H9 (cell line): ENCODE measurements at regions not wholly inside any gene's neighbourhood (a gene's known extent, or its start where the extent isn't known, plus 50 kb on each side); places are given as distances from the start of the nearest gene placed in this dataset.

Experiments
- DNase-seq: peaks from one replicate; pipeline ENCODE4 v3.0.0-alpha.2; 2017
- H2AFZ ChIP-seq: one replicate; pipeline ENCODE4 v1.6.1; 2013; ENCODE audit warnings: mild to moderate bottlenecking, low read length, control low read depth, moderate library complexity
- H2AK5ac ChIP-seq: 2 replicates; pipeline ENCODE4 v1.6.1; 2013; ENCODE audit warnings: low read length, control low read depth, mixed read lengths; ENCODE audit not compliant: insufficient read length
- H2BK120ac ChIP-seq: one replicate; pipeline ENCODE4 v1.6.1; 2013; ENCODE audit warnings: low read depth, mild to moderate bottlenecking, low read length, control low read depth, inconsistent platforms; ENCODE audit not compliant: poor library complexity, severe bottlenecking
- H2BK12ac ChIP-seq: 2 replicates; pipeline ENCODE4 v1.6.1; 2013; ENCODE audit warnings: low read length, control low read depth, mixed read lengths, low read depth; ENCODE audit not compliant: insufficient read length
- H2BK15ac ChIP-seq: 2 replicates; pipeline ENCODE4 v1.6.1; 2013; ENCODE audit warnings: low read depth, low read length, control low read depth
- H2BK20ac ChIP-seq: one replicate; pipeline ENCODE4 v1.6.1; 2013; ENCODE audit warnings: low read depth, mild to moderate bottlenecking, low read length, control low read depth, inconsistent platforms; ENCODE audit not compliant: poor library complexity, severe bottlenecking
- H2BK5ac ChIP-seq: 2 replicates; pipeline ENCODE4 v1.6.1; 2013; ENCODE audit warnings: low read length, control low read depth, mixed read lengths; ENCODE audit not compliant: insufficient read length
- H3K14ac ChIP-seq: 2 replicates; pipeline ENCODE4 v1.6.1; 2013; ENCODE audit warnings: low read length, control low read depth; ENCODE audit not compliant: insufficient read depth
- H3K18ac ChIP-seq: 2 replicates; pipeline ENCODE4 v1.6.1; 2013; ENCODE audit warnings: low read depth, mild to moderate bottlenecking, mixed read lengths, low read length, control low read depth; ENCODE audit not compliant: insufficient read length
- H3K23ac ChIP-seq: 2 replicates; pipeline ENCODE4 v1.6.1; 2013; ENCODE audit warnings: low read length, control low read depth, mixed read lengths, low read depth; ENCODE audit not compliant: insufficient read length
- H3K23me2 ChIP-seq: 2 replicates; pipeline ENCODE4 v1.6.1; 2013; ENCODE audit warnings: low read depth, mild to moderate bottlenecking, mixed read lengths, low read length, control low read depth; ENCODE audit not compliant: insufficient read length, poor library complexity, severe bottlenecking
- H3K27ac ChIP-seq: 2 replicates; pipeline ENCODE4 v1.5.1; 2013; ENCODE audit warnings: low read length, control low read depth, mixed read lengths, low read depth; ENCODE audit not compliant: insufficient read length
- H3K27me3 ChIP-seq: 2 replicates; pipeline ENCODE4 v1.6.1; 2013; ENCODE audit warnings: low read length, control low read depth, inconsistent platforms; ENCODE audit not compliant: insufficient read depth
- H3K4ac ChIP-seq: 2 replicates; pipeline ENCODE4 v1.6.1; 2013; ENCODE audit warnings: low read depth, mild to moderate bottlenecking, control low read depth, inconsistent platforms, low read length, moderate library complexity
- H3K4me1 ChIP-seq: 2 replicates; pipeline ENCODE4 v1.6.1; 2013; ENCODE audit warnings: low read length, control low read depth, inconsistent platforms; ENCODE audit not compliant: insufficient read depth
- H3K4me2 ChIP-seq: 2 replicates; pipeline ENCODE4 v1.6.1; 2013; ENCODE audit warnings: low read length, control low read depth, mixed read lengths; ENCODE audit not compliant: insufficient read length, insufficient read depth
- H3K56ac ChIP-seq: 2 replicates; pipeline ENCODE4 v1.6.1; 2013; ENCODE audit warnings: low read depth, mild to moderate bottlenecking, mixed read lengths, low read length, control low read depth; ENCODE audit not compliant: insufficient read length
- H3K79me1 ChIP-seq: 2 replicates; pipeline ENCODE4 v1.6.1; 2013; ENCODE audit warnings: low read depth, mild to moderate bottlenecking, moderate library complexity, low read length, control low read depth, inconsistent platforms; ENCODE audit not compliant: insufficient read depth, poor library complexity, severe bottlenecking
- H3K79me2 ChIP-seq: 2 replicates; pipeline ENCODE4 v1.6.1; 2013; ENCODE audit warnings: low read length, control low read depth, inconsistent platforms; ENCODE audit not compliant: insufficient read depth
- H3K9ac ChIP-seq: 2 replicates; pipeline ENCODE4 v1.6.1; 2013; ENCODE audit warnings: low read length, control low read depth, mixed read lengths; ENCODE audit not compliant: insufficient read length; ENCODE audit errors: extremely low read depth
- H3K9me3 ChIP-seq: one replicate; pipeline ENCODE4 v1.6.1; 2013; ENCODE audit warnings: low read depth, low read length, inconsistent platforms; ENCODE audit not compliant: control insufficient read depth
- H3T11ph ChIP-seq: one replicate; pipeline ENCODE4 v1.6.1; 2013; ENCODE audit warnings: mild to moderate bottlenecking, low read length, control low read depth, inconsistent platforms
- H4K20me1 ChIP-seq: one replicate; pipeline ENCODE4 v1.6.1; 2013; ENCODE audit not compliant: control insufficient read depth, insufficient read length, insufficient read depth
- H4K5ac ChIP-seq: 2 replicates; pipeline ENCODE4 v1.6.1; 2013; ENCODE audit warnings: low read depth, mild to moderate bottlenecking, mixed read lengths, low read length, control low read depth; ENCODE audit not compliant: insufficient read length
- H4K8ac ChIP-seq: replicated peaks from 2 replicates; pipeline ENCODE4 v1.6.1; 2013; ENCODE audit warnings: low read length, control low read depth, mixed read lengths, low read depth; ENCODE audit not compliant: insufficient read length
- H4K91ac ChIP-seq: 2 replicates; pipeline ENCODE4 v1.6.1; 2013; ENCODE audit warnings: low read depth, mild to moderate bottlenecking, moderate library complexity, mixed read lengths, low read length, control low read depth; ENCODE audit not compliant: insufficient read length
- H3K27ac Mint-ChIP-seq, 3 experiments: 2 replicates in 2 of 3; 3 replicates in 1 of 3; pipeline ENCODE4 v1.8.0; 2020 to 2021; ENCODE audit warnings: mixed read lengths in 3 of 3, mild to moderate bottlenecking in 1 of 3, moderate library complexity in 1 of 3
- H3K27me3 Mint-ChIP-seq: 2 replicates; pipeline ENCODE4 v1.8.0; 2021; ENCODE audit warnings: low read depth, mild to moderate bottlenecking, moderate library complexity, mixed read lengths
- H3K36me3 Mint-ChIP-seq, 3 experiments: 2 replicates in 2 of 3; 3 replicates in 1 of 3; pipeline ENCODE4 v1.8.0; 2020 to 2021; ENCODE audit warnings: low read depth in 3 of 3, mixed read lengths in 3 of 3; ENCODE audit not compliant: insufficient read depth in 1 of 3
- H3K4me1 Mint-ChIP-seq, 2 experiments: 2 replicates each; pipeline ENCODE4 v1.8.0; 2020; ENCODE audit warnings: mixed read lengths in 2 of 2
- H3K4me3 Mint-ChIP-seq, 2 experiments: 2 replicates in 1 of 2; 3 replicates in 1 of 2; pipeline ENCODE4 v1.8.0; 2020 to 2021; ENCODE audit warnings: mild to moderate bottlenecking in 2 of 2, mixed read lengths in 2 of 2, moderate library complexity in 1 of 2
- H3K9me3 Mint-ChIP-seq, 2 experiments: 2 replicates in 1 of 2; 3 replicates in 1 of 2; pipeline ENCODE4 v1.8.0; 2020; ENCODE audit warnings: mild to moderate bottlenecking in 2 of 2, mixed read lengths in 2 of 2, moderate library complexity in 1 of 2
- WGBS: extraction: QIAGEN DNeasy Blood & Tissue Kit; methylation state at CpG from one replicate; pipeline ENCODE4 v1.1.7; 2013; ENCODE audit warnings: missing lambda C conversion rate, low lambda C conversion rate, mixed read lengths; ENCODE audit not compliant: insufficient read length; ENCODE audit errors: extremely low coverage; 5-methylcytosine and 5-hydroxymethylcytosine counted together
- TF ChIP-seq, protein P1 (sequence below): fragments of 200-600 bp; sonication (generic); conservative IDR thresholded peaks from 3 replicates; pipeline ENCODE4 v1.8.0; 2021; ENCODE audit warnings: antibody characterized with exemption, mild to moderate bottlenecking

DNA sequence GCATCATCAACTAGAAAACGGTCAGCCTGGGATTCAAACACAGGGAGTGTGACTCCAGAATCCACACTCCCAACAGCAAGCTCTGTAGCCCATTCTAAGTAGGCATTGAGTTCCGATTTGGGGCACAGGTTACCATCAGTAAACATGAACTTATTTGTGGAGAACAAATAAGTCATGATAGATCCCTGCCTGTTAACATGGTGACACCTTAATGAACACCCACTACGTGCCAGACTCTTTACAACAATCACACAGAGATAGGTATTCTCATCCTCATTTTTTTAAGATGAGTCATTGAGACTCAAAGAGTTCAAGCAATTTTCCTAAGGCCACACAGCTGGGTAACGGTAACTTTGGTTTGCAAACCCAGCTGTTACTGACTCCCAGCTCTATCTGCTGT, 91.5 kb downstream of the LYZL2 start:
- H2AFZ ChIP-seq: no peak overlapping the region
- no peak overlapping the region for H4K5ac ChIP-seq
- no peaks in the 10 kb centered on the region for H3K79me1 ChIP-seq
- no peak overlapping the region for H2BK20ac ChIP-seq
- no peak overlapping the region for H3K23ac ChIP-seq
- no peak overlapping the region for H3K27ac ChIP-seq
- no peak overlapping the region for H3K18ac ChIP-seq
- H2BK15ac ChIP-seq: no peak overlapping the region
- H3K79me2 ChIP-seq: no peaks in the 10 kb centered on the region
- H3K4me2 ChIP-seq: no peak overlapping the region
- no peaks in the 10 kb centered on the region for H3K9me3 ChIP-seq
- H3K4ac ChIP-seq: no peak overlapping the region
- no peak for DNase-seq
- peaks cover 14% of the 10 kb centered on the region; the same call in 1 of the 2 replicates for H3K4me1 ChIP-seq
- H2BK5ac ChIP-seq: no peak overlapping the region
- no peaks in the 10 kb centered on the region for H3K23me2 ChIP-seq
- no peak overlapping the region for H3K4me3 Mint-ChIP-seq
- no peak overlapping the region for H3T11ph ChIP-seq
- H2BK120ac ChIP-seq: no peak overlapping the region
- no peak overlapping the region for H3K9ac ChIP-seq
- no peak overlapping the region for H3K14ac ChIP-seq
- WGBS: no CpG with 5 or more reads among the region's 4 CpGs
- no peak overlapping the region for H4K91ac ChIP-seq
- no peak overlapping the region for H3K56ac ChIP-seq
- H3K36me3 Mint-ChIP-seq: no peaks in the 10 kb centered on the region
- no peaks in the 10 kb centered on the region for H4K20me1 ChIP-seq
- H2BK12ac ChIP-seq: no peak overlapping the region
- H3K9me3 Mint-ChIP-seq: no peaks in the 10 kb centered on the region
- TF ChIP-seq, protein P1, sequence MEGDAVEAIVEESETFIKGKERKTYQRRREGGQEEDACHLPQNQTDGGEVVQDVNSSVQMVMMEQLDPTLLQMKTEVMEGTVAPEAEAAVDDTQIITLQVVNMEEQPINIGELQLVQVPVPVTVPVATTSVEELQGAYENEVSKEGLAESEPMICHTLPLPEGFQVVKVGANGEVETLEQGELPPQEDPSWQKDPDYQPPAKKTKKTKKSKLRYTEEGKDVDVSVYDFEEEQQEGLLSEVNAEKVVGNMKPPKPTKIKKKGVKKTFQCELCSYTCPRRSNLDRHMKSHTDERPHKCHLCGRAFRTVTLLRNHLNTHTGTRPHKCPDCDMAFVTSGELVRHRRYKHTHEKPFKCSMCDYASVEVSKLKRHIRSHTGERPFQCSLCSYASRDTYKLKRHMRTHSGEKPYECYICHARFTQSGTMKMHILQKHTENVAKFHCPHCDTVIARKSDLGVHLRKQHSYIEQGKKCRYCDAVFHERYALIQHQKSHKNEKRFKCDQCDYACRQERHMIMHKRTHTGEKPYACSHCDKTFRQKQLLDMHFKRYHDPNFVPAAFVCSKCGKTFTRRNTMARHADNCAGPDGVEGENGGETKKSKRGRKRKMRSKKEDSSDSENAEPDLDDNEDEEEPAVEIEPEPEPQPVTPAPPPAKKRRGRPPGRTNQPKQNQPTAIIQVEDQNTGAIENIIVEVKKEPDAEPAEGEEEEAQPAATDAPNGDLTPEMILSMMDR: no peak
- no peak overlapping the region for H2AK5ac ChIP-seq
- H3K4me1 Mint-ChIP-seq: peaks cover 16 to 32% of the 10 kb centered on the region in 2 experiments
- H3K27me3 Mint-ChIP-seq: no peaks in the 10 kb centered on the region; the same call in 1 of the 2 replicates
- no peak overlapping the region for H4K8ac ChIP-seq
- H3K27me3 ChIP-seq: no peaks in the 10 kb centered on the region
- H3K27ac Mint-ChIP-seq: no peak overlapping the region
